RWPE2 (cell line): ENCODE measurements at regions not wholly inside any gene's neighbourhood (a gene's known extent, or its start where the extent isn't known, plus 50 kb on each side); places are given as distances from the start of the nearest gene placed in this dataset.

Source experiments
- ATAC-seq: fragments of 200-7000 bp; cut with Tn5 transposase; 3 replicates; pipeline ENCODE4 v1.9.1; 2021; ENCODE audit warnings: low read depth
- DNase-seq: peaks from one replicate; pipeline ENCODE4 v3.0.0-alpha.2; 2020; ENCODE audit warnings: low spot score
- H3K27ac ChIP-seq: fragments of 450-650 bp; 2 replicates; pipeline ENCODE4 v1.5.1; 2017; ENCODE audit warnings: mild to moderate bottlenecking; ENCODE audit not compliant: poor library complexity, severe bottlenecking
- H3K27me3 ChIP-seq: fragments of 250-450 bp; sonication (Bioruptor Pico); 2 replicates; pipeline ENCODE4 v1.5.1; 2021; ENCODE audit warnings: mild to moderate bottlenecking, moderate library complexity; ENCODE audit not compliant: insufficient read depth, poor library complexity, severe bottlenecking
- H3K36me3 ChIP-seq: fragments of 250-450 bp; sonication (Bioruptor Pico); 2 replicates; pipeline ENCODE4 v1.5.1; 2020; ENCODE audit warnings: low read depth, mild to moderate bottlenecking, moderate library complexity
- H3K4me1 ChIP-seq: fragments of 250-450 bp; sonication (Bioruptor Pico); 2 replicates; pipeline ENCODE4 v1.5.1; 2021; ENCODE audit warnings: mild to moderate bottlenecking, moderate library complexity; ENCODE audit not compliant: insufficient read depth, poor library complexity, severe bottlenecking
- H3K4me3 ChIP-seq: fragments of 250-450 bp; sonication (Bioruptor Pico); 2 replicates; pipeline ENCODE4 v1.5.1; 2021; ENCODE audit warnings: mild to moderate bottlenecking, moderate library complexity; ENCODE audit not compliant: severe bottlenecking
- H3K9me3 ChIP-seq: fragments of 250-450 bp; sonication (Bioruptor Pico); 2 replicates; pipeline ENCODE4 v1.5.1; 2021; ENCODE audit warnings: mild to moderate bottlenecking, moderate library complexity; ENCODE audit not compliant: severe bottlenecking
- TF ChIP-seq, protein P1 (sequence below): fragments of 450-650 bp; IDR thresholded peaks from one replicate; pipeline ENCODE4 v1.5.1; 2017; ENCODE audit warnings: mild to moderate bottlenecking, moderate library complexity; ENCODE audit not compliant: poor library complexity, severe bottlenecking

- ATAC-seq (no peak), DNase-seq (no peak)
- TF ChIP-seq, protein P1, sequence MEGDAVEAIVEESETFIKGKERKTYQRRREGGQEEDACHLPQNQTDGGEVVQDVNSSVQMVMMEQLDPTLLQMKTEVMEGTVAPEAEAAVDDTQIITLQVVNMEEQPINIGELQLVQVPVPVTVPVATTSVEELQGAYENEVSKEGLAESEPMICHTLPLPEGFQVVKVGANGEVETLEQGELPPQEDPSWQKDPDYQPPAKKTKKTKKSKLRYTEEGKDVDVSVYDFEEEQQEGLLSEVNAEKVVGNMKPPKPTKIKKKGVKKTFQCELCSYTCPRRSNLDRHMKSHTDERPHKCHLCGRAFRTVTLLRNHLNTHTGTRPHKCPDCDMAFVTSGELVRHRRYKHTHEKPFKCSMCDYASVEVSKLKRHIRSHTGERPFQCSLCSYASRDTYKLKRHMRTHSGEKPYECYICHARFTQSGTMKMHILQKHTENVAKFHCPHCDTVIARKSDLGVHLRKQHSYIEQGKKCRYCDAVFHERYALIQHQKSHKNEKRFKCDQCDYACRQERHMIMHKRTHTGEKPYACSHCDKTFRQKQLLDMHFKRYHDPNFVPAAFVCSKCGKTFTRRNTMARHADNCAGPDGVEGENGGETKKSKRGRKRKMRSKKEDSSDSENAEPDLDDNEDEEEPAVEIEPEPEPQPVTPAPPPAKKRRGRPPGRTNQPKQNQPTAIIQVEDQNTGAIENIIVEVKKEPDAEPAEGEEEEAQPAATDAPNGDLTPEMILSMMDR: peak; percentile 82
- no peak overlapping the region for H3K27ac ChIP-seq
- H3K9me3 ChIP-seq: no peaks in the 10 kb centered on the region
- H3K4me1 ChIP-seq: no peaks in the 10 kb centered on the region
- no peak overlapping the region for H3K4me3 ChIP-seq
- H3K36me3 ChIP-seq: no peaks in the 10 kb centered on the region
- H3K27me3 ChIP-seq: no peaks in the 10 kb centered on the region
These were observed 199.5 kb upstream of the LMCD1 start for GRCh38 chr3:8301977-8302735.

- ATAC-seq: peak; percentile 52
- Histone ChIP-seq H3K27me3 (no peaks in the 10 kb centered on the region), H3K36me3 (no peaks in the 10 kb centered on the region), H3K27ac (no peak overlapping the region), H3K4me1 (no peaks in the 10 kb centered on the region), H3K4me3 (no peak overlapping the region), H3K9me3 (no peaks in the 10 kb centered on the region)
- no peak for DNase-seq
- TF ChIP-seq, protein P1: no peak
These were observed 198.2 kb upstream of the LMCD1 start for GRCh38 chr3:8303466-8303865.

DNA sequence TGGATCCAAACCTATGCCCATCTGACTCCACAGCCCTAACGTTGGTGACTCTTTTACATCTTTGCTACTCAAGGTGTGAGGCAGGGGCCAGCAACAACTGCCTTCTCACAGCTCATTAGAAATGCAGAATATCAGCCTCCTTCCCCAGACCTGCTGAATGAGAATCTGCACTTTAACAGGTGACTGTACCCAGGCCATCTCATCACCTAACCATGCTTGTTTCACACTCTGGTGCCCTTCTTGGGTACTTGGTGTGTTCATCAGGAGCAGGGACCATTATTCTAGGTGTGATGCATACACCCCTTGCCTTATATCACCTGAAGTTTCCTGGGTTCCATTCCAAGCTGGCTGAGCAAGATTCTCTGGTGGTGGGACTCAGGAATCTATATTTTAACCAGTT lies 196.3 kb upstream of the LMCD1 start:
- Histone ChIP-seq H3K9me3 (peaks cover 3% of the 10 kb centered on the region), H3K27me3 (no peaks in the 10 kb centered on the region), H3K36me3 (no peaks in the 10 kb centered on the region), H3K4me3 (no peak overlapping the region), H3K27ac (no peak overlapping the region), H3K4me1 (no peaks in the 10 kb centered on the region)
- TF ChIP-seq, protein P1: no peak
- DNase-seq: no peak
- no peak for ATAC-seq

GRCh38 chr3:8307545-8308110 lies 194.0 kb upstream of the LMCD1 start:
- Histone ChIP-seq H3K27me3 (no peaks in the 10 kb centered on the region), H3K9me3 (peaks cover 3% of the 10 kb centered on the region), H3K4me3 (no peak overlapping the region), H3K4me1 (no peaks in the 10 kb centered on the region), H3K36me3 (no peaks in the 10 kb centered on the region), H3K27ac (no peak overlapping the region)
- ATAC-seq (no peak), DNase-seq (no peak)
- TF ChIP-seq, protein P1: no peak

- ATAC-seq: no peak
- Histone ChIP-seq H3K27me3 (no peaks in the 10 kb centered on the region), H3K9me3 (peaks cover 3% of the 10 kb centered on the region), H3K36me3 (no peaks in the 10 kb centered on the region), H3K27ac (no peak overlapping the region), H3K4me1 (no peaks in the 10 kb centered on the region), H3K4me3 (no peak overlapping the region)
- DNase-seq: no peak
- TF ChIP-seq, protein P1: no peak
These were observed 190.3 kb upstream of the LMCD1 start for GRCh38 chr3:8311321-8311720.
